CD4-positive, alpha-beta T cell treated with Interleukin-12 subunit alpha and Interleukin-12 subunit beta, for 1 hour (primary cell): ENCODE measurements at regions not wholly inside any gene's neighbourhood (a gene's known extent, or its start where the extent isn't known, plus 50 kb on each side); places are given as distances from the start of the nearest gene placed in this dataset.

Experiments used
- DNase-seq: peaks from one replicate; pipeline ENCODE4 v3.0.0-alpha.2; 2020

DNA sequence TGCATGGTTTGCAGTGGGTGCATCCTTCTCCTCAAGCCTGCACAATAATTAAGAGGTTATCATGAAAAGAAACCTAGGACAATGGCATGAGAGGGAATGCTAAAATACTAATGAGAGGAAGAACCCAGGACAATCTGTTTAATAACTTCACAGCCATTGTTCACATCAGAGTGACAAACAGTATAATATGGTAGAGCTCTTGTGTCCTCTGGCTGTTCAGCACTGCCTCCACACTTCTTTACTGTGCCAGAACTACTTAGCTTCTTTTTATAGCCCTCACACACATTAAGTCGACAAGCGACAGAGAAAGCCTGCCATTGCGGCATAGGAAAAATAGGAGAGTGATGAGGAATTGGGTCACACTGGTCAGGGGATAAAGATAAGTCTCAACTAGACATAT, 65.0 kb upstream of the MEIS2 start:
- no peak for DNase-seq

- DNase-seq: no peak
Observed at GRCh38 chr15:37166402-37166801, 66.1 kb upstream of the MEIS2 start.

- DNase-seq: no peak
Observed at GRCh38 chr15:37181339-37181738, 81.0 kb upstream of the MEIS2 start.

- DNase-seq: no peak
Observed at GRCh38 chr15:37199545-37199944, 99.2 kb upstream of the MEIS2 start.

- no peak for DNase-seq
Observed at GRCh38 chr15:37203050-37203449, 102.7 kb upstream of the MEIS2 start.

GRCh38 chr15:37204692-37205091, 104.3 kb upstream of the MEIS2 start:
- no peak for DNase-seq

DNA sequence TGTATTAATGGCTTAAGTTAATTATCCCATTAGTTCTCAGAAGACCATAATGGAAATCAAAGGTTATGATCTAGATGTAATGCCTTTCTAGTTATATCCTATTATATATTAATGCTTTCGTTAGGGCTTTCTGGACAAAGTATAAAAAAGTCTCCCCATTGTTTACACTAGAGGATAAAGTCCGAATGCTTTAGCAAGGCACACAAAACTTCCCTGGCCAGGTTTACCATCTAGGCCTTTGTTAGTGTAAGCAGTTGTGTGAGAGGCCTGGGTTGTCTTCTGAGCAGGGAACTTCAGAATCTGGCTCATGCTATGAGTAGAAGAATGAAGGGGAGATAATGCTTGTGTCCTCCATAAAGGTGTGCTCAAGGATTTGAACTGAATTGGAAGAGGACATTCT, 106.3 kb upstream of the MEIS2 start:
- no peak for DNase-seq

GRCh38 chr15:37208146-37209040, 108.0 kb upstream of the MEIS2 start:
- no peak for DNase-seq

DNA sequence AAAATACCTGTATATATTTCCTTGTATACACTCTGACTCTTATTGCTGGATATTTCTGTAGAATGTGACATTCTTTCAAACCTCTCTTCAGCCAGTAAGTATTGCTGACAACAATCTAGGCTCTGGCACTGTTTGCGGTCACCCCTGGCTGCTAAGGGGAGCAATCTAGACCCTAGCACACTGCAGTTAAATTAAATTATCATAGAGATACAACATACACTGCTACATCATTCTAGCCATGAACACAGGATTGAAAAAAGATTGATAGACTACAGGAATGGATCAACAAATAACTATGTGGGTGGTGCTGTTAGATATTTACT, 108.7 kb upstream of the MEIS2 start:
- no peak for DNase-seq

DNA sequence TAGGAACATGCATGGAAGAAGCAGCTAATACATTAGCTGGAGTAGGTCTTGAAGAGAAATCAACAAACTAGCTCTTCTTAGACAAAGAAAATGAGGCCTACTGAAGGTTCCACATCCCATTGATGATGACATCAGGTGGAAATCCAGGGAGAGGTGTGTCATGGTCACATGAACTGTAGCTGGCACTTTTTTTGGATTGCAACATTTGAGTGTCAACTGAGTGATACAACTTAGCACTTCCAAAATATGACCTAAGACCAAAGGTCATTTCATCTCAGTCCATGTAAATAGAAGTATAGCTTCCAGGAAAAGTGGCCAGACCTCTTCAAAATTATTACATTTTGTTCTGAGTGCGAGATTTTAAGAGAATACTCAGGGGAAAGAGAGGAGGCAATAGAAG, 117.2 kb upstream of the MEIS2 start:
- DNase-seq: no peak

- no peak for DNase-seq
Observed at GRCh38 chr15:37218351-37218916, 118.1 kb upstream of the MEIS2 start.

DNA sequence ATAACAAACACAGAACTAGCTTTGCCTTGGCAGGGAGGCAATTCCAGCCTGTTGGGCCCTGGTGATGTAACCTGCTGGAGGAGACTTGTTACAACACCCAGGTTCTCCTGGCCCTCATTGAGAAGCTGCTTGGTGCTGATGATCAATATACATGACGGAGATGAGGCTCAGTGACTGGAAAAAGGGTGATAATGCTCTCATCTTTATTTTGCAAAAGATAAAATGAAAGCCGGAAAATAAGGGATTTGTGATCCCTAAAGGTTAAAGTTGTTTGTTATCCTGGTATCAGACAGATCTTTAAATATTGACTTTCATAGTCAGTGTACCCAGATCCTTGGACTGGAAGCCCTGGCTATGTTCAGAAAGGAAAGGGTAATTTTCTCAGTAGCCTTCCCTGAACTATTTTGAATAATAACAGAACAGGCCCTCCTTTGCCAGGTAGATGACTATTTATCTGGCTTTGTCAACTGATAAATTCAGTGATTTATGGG, 118.9 kb upstream of the MEIS2 start:
- no peak for DNase-seq

DNA sequence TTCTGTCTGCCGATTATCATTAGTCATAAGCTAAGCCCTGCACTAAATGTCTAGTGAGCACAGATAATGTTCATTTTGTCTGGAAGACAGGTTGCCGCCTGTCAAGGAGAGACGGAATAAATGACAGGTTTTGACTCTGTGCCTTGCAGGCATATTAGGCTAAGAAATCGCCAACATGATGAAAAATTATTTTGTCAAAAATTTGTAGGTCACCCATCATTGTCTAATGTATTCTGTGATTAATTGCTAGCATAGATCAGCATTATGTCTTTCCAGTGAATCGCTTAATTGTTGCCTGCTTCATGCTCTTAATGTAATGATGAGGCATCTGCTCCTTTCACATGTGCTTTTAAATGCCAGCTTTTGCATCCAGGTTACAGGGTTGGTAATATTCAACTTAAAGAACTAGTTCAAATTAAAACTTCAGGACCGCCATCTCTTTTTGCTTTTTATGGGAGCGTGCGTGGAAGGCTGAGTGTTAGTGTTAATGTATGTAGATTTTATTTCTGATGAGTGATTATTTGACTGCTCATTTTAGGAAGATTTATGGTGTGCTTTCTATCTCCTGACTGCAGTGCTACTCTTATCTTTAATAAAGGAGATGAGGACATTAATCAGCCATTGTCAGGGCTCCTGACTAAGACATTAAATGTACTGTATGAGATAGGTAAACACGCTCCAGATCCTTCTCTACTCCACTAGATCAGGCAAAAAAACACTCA, 120.8 kb upstream of the MEIS2 start:
- DNase-seq: no peak

DNA sequence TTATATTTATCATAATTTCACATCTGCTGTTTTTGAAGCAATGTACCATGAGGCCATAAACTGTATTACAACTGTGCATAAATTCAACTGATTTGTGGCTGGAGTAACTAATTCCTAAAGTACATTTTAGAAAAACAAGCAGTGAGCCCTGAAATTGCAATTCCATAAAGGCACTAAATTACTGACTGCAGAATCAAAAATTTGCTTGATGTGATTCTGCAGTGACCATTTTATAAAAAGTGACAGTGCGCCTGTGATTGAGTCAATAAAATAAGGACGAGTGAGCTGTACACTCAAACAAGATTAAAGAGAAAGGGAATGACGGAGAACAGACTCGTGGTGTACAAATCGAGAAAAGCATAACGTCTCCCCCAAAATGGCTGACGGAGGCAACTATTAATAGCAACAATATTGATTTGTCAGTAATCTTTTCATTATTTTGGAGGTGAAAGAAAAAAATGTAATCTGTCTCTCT, 121.4 kb upstream of the MEIS2 start:
- DNase-seq: no peak

DNA sequence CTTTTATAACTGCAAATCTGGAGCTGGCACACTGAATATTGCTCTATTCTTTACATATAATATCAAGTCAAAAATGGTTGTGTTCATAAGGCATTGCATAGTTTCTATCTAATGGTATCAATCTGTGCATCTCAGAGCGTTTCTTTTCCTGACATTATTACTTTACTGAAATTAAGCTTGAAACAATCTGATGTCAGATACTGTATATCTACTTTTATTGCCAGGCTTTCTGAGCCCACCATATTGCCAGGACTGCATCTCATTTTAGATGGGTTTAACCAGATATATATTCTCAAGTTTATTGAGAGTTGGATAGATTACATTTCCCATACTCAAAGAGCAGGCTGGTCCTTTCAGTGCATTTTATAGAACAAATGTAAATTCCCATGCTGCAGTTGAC, 122.7 kb upstream of the MEIS2 start:
- DNase-seq: no peak

DNA sequence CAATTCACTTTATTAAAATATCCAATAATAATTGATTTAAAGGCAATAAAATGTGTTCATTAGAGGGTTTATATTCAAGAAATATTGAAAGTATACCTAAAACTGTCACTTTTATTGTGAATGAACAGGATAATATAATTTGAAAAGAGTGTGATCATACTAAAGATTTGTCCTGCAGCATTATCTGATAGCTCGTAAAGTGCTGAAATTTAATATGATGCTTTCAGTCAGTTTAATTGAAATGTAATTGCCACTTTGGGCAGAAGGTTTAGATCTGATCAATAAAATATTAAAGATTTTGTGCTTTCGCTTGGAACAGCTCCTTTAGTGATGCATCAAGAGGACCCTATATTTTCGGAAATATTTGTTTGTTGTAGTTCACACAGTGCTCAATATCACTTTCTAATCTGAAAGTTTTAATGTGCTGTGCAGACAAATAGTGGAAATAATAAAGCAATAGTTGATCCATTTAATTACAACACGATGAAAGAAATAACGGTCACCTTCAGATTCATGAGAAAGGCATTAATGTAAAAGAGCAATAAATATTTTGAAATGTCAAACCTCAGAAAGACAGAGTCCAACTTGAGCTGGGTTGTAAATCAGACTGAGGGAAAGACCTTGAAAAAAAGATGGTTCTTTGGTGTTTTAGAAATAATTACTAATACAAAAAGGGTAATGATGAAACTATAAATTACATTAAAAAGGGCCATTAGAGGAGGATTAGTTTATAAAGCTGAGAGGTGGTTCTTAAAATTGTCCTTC, 129.7 kb upstream of the MEIS2 start:
- DNase-seq: no peak

GRCh38 chr15:37245358-37245757, 145.0 kb upstream of the MEIS2 start:
- DNase-seq: no peak

DNA sequence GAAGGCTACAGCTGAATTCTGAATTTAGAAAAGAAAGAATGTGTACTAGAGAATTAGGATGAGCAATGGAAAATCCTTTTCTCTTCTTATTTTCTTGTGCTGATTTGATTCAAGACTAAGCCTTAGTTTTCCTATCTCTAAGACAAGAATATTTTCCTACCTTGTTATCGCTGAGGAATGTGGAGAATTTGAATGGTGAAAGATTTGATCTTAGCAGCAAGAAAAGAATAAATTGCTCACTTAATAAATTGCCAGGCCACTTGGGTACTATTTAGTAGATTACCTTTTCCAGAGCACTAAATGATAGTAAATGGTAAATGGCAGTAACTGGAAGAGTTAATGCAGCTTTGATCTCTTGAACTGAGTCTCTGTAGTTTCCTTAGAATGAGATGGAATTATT, 145.7 kb upstream of the MEIS2 start:
- no peak for DNase-seq

GRCh38 chr15:37246856-37247255, 146.5 kb upstream of the MEIS2 start:
- DNase-seq: no peak

GRCh38 chr15:37249249-37249648, 148.9 kb upstream of the MEIS2 start:
- no peak for DNase-seq

DNA sequence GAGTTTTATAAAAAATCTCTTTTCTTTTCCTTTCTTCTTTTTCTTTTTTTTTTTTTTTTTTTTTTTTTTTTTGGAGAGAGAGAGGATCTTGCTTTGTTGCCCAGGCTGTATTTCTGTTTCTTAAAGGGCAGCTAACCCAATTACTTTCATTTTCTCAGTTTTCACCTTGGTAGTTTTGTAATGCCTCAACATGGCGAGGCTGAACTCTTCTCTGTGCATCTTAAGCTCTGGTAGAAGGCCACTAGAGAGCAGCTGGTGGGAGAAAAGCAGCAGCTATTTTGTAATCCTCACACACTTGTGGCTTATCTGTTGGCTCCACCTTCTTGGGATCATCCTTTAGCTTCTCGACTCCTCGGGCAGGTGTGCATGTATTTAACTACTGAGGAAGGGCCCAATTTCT, 152.2 kb upstream of the MEIS2 start:
- DNase-seq: no peak

- no peak for DNase-seq
Observed at GRCh38 chr15:37253877-37254276, 153.5 kb upstream of the MEIS2 start.

DNA sequence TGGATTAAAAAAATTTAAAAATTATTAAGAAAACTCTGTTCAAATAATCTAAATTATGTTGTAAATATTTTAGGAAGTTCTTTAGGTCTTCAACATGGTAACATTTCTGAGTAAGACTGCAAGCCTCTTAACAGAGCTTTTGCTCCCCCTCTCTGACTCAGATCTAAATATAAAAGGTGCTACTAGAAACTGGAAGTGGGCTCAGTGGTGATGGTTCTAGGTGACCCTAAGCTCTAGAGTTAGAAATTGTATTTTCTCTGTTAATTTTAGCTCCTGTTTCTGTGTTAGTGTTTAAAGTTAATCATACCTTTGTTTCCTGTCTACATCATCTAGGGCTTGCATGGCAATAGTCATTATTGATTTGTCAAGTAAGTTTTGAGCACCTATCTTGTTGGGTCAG, 159.9 kb upstream of the MEIS2 start:
- no peak for DNase-seq
